WTC11 (cell line): ENCODE measurements at regions not wholly inside any gene's neighbourhood (a gene's known extent, or its start where the extent isn't known, plus 50 kb on each side); places are given as distances from the start of the nearest gene placed in this dataset.

Experiments used
- ATAC-seq: fragments of 200-7000 bp; cut with Tn5 transposase; 2 replicates; pipeline ENCODE4 v1.10.0; 2021; ENCODE audit warnings: mild to moderate bottlenecking, moderate library complexity
- CTCF ChIA-PET: fragments of 300-600 bp; sonication (Branson Sonifier 250); formaldehyde crosslinking; loops from one replicate; lab custom pipeline; 2021; ENCODE audit warnings: antibody characterized with exemption; lab: Charles Lee
- POLR2A ChIA-PET: fragments of 350-600 bp; sonication (Branson Sonifier 250); formaldehyde crosslinking; loops from one replicate; lab custom pipeline; 2021; ENCODE audit warnings: antibody characterized with exemption; lab: Charles Lee
- DNase-seq: peaks from one replicate; pipeline ENCODE4 v3.0.0; 2021; ENCODE audit warnings: low spot score
- H3K27ac Mint-ChIP-seq: 2 replicates; pipeline ENCODE4 v1.8.0; 2021; ENCODE audit warnings: mixed read lengths
- H3K27me3 Mint-ChIP-seq: 2 replicates; pipeline ENCODE4 v1.8.0; 2021; ENCODE audit warnings: low read depth, mild to moderate bottlenecking, moderate library complexity, mixed read lengths
- H3K36me3 Mint-ChIP-seq: 2 replicates; pipeline ENCODE4 v1.8.0; 2021; ENCODE audit warnings: mixed read lengths
- H3K4me1 Mint-ChIP-seq: 2 replicates; pipeline ENCODE4 v1.8.0; 2022; ENCODE audit warnings: mixed read lengths
- H3K4me3 Mint-ChIP-seq: 2 replicates; pipeline ENCODE4 v1.8.0; 2021; ENCODE audit warnings: mild to moderate bottlenecking, moderate library complexity, mixed read lengths
- H3K9me3 Mint-ChIP-seq: 2 replicates; pipeline ENCODE4 v1.8.0; 2021; ENCODE audit warnings: mixed read lengths
- ATF1 ChIP-seq: sonication (generic); formaldehyde crosslinking; IDR thresholded peaks from 2 replicates; pipeline ENCODE4 v1.8.1; 2023; ENCODE audit warnings: mild to moderate bottlenecking, moderate library complexity, missing genetic modification reagents
- ATF3 ChIP-seq: sonication (generic); formaldehyde crosslinking; conservative IDR thresholded peaks from 2 replicates; pipeline ENCODE4 v1.8.1; 2022; ENCODE audit warnings: mild to moderate bottlenecking, missing genetic modification reagents
- EMX1 ChIP-seq: fragments of 250-450 bp; sonication (Bioruptor Pico); IDR thresholded peaks from 2 replicates; pipeline ENCODE4 v1.8.0; 2021; ENCODE audit warnings: mild to moderate bottlenecking
- ESRRA ChIP-seq: sonication (generic); formaldehyde crosslinking; IDR thresholded peaks from 2 replicates; pipeline ENCODE4 v1.8.1; 2022; ENCODE audit warnings: mild to moderate bottlenecking, missing genetic modification reagents, borderline replicate concordance
- FOXP1 ChIP-seq: sonication (generic); formaldehyde crosslinking; IDR thresholded peaks from 2 replicates; pipeline ENCODE4 v1.8.0; 2022; ENCODE audit warnings: missing genetic modification reagents, mild to moderate bottlenecking, moderate library complexity, borderline replicate concordance
- GRHL2 ChIP-seq: fragments of 250-450 bp; sonication (Bioruptor Pico); IDR thresholded peaks from 2 replicates; pipeline ENCODE4 v1.8.0; 2022; ENCODE audit warnings: mild to moderate bottlenecking, moderate library complexity; ENCODE audit not compliant: insufficient replicate concordance, severe bottlenecking
- HMGA2 ChIP-seq: fragments of 250-450 bp; sonication (Bioruptor Pico); IDR thresholded peaks from 2 replicates; pipeline ENCODE4 v1.4.0; 2021; ENCODE audit warnings: mild to moderate bottlenecking, moderate library complexity
- HMGXB4 ChIP-seq: sonication (generic); formaldehyde crosslinking; IDR thresholded peaks from 2 replicates; pipeline ENCODE4 v1.8.1; 2023; ENCODE audit warnings: mild to moderate bottlenecking, moderate library complexity, missing genetic modification reagents
- MXD4 ChIP-seq: fragments of 250-450 bp; sonication (Bioruptor Pico); IDR thresholded peaks from 2 replicates; pipeline ENCODE4 v1.8.0; 2021; ENCODE audit warnings: mild to moderate bottlenecking, moderate library complexity, borderline replicate concordance
- NR2C2 ChIP-seq: sonication (generic); formaldehyde crosslinking; IDR thresholded peaks from 2 replicates; pipeline ENCODE4 v1.8.0; 2022; ENCODE audit warnings: mild to moderate bottlenecking, missing genetic modification reagents
- PREB ChIP-seq: sonication (generic); formaldehyde crosslinking; IDR thresholded peaks from 2 replicates; pipeline ENCODE4 v1.8.1; 2022; ENCODE audit warnings: mild to moderate bottlenecking, missing genetic modification reagents, moderate library complexity, borderline replicate concordance
- PRRX2 ChIP-seq: fragments of 250-450 bp; sonication (Bioruptor Pico); IDR thresholded peaks from 2 replicates; pipeline ENCODE4 v1.8.0; 2021; ENCODE audit warnings: mild to moderate bottlenecking
- RELA ChIP-seq: sonication (generic); formaldehyde crosslinking; IDR thresholded peaks from 2 replicates; pipeline ENCODE4 v1.8.1; 2022; ENCODE audit warnings: missing genetic modification reagents, mild to moderate bottlenecking, borderline replicate concordance
- SMAD3 ChIP-seq: sonication (generic); formaldehyde crosslinking; IDR thresholded peaks from 2 replicates; pipeline ENCODE4 v1.8.0; 2022; ENCODE audit warnings: missing genetic modification reagents, mild to moderate bottlenecking, borderline replicate concordance
- SOX15 ChIP-seq: fragments of 250-450 bp; sonication (Bioruptor Pico); IDR thresholded peaks from 2 replicates; pipeline ENCODE4 v1.9.0; 2021; ENCODE audit warnings: mild to moderate bottlenecking
- STAT6 ChIP-seq: sonication (generic); formaldehyde crosslinking; conservative IDR thresholded peaks from 2 replicates; pipeline ENCODE4 v1.8.1; 2023; ENCODE audit warnings: mild to moderate bottlenecking, low read depth, missing genetic modification reagents, moderate library complexity
- TEAD1 ChIP-seq: sonication (generic); formaldehyde crosslinking; IDR thresholded peaks from 2 replicates; pipeline ENCODE4 v1.8.0; 2022; ENCODE audit warnings: mild to moderate bottlenecking, missing genetic modification reagents
- ZBTB21 ChIP-seq: sonication (generic); formaldehyde crosslinking; IDR thresholded peaks from 2 replicates; pipeline ENCODE4 v1.8.1; 2023; ENCODE audit warnings: mild to moderate bottlenecking, missing genetic modification reagents, borderline replicate concordance
- ZNF138 ChIP-seq: sonication (generic); formaldehyde crosslinking; conservative IDR thresholded peaks from 2 replicates; pipeline ENCODE4 v1.8.1; 2022; ENCODE audit warnings: mild to moderate bottlenecking, moderate library complexity, missing genetic modification reagents
- ZNF232 ChIP-seq: sonication (generic); formaldehyde crosslinking; IDR thresholded peaks from 2 replicates; pipeline ENCODE4 v1.8.0; 2022; ENCODE audit warnings: mild to moderate bottlenecking, missing genetic modification reagents
- ZNF263 ChIP-seq: sonication (generic); formaldehyde crosslinking; IDR thresholded peaks from 2 replicates; pipeline ENCODE4 v1.8.1; 2022; ENCODE audit warnings: low read depth, mild to moderate bottlenecking, moderate library complexity, missing genetic modification reagents
- ZNF416 ChIP-seq: fragments of 250-450 bp; sonication (Bioruptor Pico); IDR thresholded peaks from 2 replicates; pipeline ENCODE4 v1.9.0; 2021; ENCODE audit warnings: mild to moderate bottlenecking, inconsistent platforms
- TF ChIP-seq, protein P1 (sequence below): sonication (generic); formaldehyde crosslinking; IDR thresholded peaks from 2 replicates; pipeline ENCODE4 v1.8.1; 2023; ENCODE audit warnings: mild to moderate bottlenecking, missing genetic modification reagents, moderate library complexity
- TF ChIP-seq, protein P2 (sequence below): sonication (generic); formaldehyde crosslinking; IDR thresholded peaks from 2 replicates; pipeline ENCODE4 v1.8.1; 2023; ENCODE audit warnings: mild to moderate bottlenecking, missing genetic modification reagents, moderate library complexity

DNA sequence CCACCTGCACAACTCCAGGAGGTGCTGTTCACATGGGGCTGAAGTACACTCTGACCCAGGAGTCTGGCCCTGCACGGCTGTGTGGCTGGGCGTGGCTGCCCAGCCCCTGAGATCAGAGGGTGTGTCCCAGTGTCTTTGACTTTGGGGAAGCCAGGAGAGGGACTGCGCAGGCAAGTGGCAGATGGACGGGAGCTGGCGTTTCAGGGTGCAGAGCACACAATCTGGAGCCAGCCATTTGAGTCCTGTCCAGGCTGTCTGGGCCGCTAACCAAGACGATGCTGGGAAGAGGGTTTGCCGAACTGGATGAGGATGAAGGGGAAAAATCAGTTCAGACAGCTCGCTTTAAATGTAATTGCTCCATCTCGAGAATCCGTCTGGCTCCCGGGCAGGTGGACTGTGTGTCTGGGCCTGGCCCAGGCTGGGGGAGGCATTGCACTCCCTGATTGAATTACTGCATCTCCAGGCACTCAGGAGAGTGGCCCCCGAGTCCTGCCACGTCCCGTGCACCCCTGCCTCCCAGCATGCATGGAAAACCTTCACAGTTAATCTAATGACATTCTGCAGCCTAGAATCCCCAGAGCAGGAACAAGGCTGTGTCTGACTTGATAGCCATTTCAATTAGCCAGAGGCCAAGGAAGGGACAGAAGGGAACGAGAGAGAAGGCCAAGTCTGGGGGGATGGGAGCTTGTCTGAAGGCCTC, 120.8 kb upstream of the NANOS1 start (continued):
- TF ChIP-seq GRHL2 (CRISPR knock-in tag) (no peak), SMAD3 (CRISPR knock-in tag) (no peak), ZNF263 (CRISPR knock-in tag) (no peak), NR2C2 (CRISPR knock-in tag) (no peak), ZNF138 (CRISPR knock-in tag) (no peak)
- TF ChIP-seq, protein P1, sequence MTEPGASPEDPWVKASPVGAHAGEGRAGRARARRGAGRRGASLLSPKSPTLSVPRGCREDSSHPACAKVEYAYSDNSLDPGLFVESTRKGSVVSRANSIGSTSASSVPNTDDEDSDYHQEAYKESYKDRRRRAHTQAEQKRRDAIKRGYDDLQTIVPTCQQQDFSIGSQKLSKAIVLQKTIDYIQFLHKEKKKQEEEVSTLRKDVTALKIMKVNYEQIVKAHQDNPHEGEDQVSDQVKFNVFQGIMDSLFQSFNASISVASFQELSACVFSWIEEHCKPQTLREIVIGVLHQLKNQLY (CRISPR knock-in tag) = no peak

DNA sequence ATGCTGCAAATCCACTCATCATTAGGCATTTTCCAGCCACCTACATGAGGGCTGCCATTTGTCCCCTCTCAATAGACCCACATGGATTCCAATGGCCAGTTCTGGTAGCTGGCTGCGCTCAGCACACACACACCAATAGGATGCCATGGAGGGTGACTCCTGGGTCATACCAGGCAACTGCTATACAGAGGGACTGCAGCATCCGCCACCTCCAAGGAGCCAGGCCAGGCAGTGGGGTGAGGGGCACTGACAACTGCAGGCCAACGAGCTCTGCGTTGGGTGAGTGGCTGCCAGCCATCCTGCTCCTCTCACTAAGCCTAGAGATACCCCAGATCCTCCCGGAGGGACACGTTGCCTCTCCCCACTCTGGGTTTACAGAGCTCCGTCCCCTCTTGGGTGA, 118.8 kb upstream of the NANOS1 start:
- Mint-ChIP-seq H3K36me3 (no peaks in the 10 kb centered on the region), H3K9me3 (peaks cover 3% of the 10 kb centered on the region; the same call in 1 of the 2 replicates), H3K27ac (no peak overlapping the region), H3K4me3 (no peak overlapping the region), H3K27me3 (no peaks in the 10 kb centered on the region), H3K4me1 (peaks cover 4% of the 10 kb centered on the region)
- ChIA-PET POLR2A (no interaction called here), CTCF (no interaction called here)
- DNase-seq = no peak
- ATAC-seq = no peak
- TF ChIP-seq EMX1 (CRISPR knock-in tag) (no peak), FOXP1 (CRISPR knock-in tag) (no peak), HMGA2 (no peak), ATF1 (CRISPR knock-in tag) (no peak), ZNF416 (CRISPR knock-in tag) (no peak), PRRX2 (CRISPR knock-in tag) (no peak)
- TF ChIP-seq, protein P2, sequence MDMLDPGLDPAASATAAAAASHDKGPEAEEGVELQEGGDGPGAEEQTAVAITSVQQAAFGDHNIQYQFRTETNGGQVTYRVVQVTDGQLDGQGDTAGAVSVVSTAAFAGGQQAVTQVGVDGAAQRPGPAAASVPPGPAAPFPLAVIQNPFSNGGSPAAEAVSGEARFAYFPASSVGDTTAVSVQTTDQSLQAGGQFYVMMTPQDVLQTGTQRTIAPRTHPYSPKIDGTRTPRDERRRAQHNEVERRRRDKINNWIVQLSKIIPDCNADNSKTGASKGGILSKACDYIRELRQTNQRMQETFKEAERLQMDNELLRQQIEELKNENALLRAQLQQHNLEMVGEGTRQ (CRISPR knock-in tag) = no peak

DNA sequence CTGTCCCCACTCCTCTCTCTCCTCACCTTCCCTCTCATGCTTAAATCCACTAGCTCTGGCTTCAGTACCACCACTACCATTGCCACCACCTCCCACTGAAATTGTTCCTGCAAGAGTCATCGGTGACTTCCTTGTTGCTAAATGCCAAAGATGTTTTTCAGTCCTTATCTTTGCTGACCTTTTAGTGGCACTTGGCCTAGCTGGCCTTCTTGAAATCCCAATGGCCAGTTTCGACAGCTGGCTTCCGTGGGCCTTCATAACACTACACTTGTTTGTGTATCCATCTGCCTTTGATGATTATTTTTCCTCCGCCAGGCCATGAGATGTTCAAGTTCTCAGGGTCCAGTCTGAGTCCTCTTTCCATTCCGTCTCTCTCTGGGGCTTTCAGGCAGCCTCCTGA, 118.2 kb upstream of the NANOS1 start:
- POLR2A ChIA-PET = no interaction called here
- CTCF ChIA-PET = no interaction called here
- Mint-ChIP-seq H3K27me3 (no peaks in the 10 kb centered on the region), H3K27ac (no peak overlapping the region), H3K4me3 (no peak overlapping the region), H3K9me3 (peaks cover under 1% of the 10 kb centered on the region; the same call in 1 of the 2 replicates), H3K36me3 (no peaks in the 10 kb centered on the region), H3K4me1 (peaks cover 4% of the 10 kb centered on the region)
- TF ChIP-seq ZNF263 (CRISPR knock-in tag) (no peak), ATF3 (CRISPR knock-in tag) (no peak), RELA (CRISPR knock-in tag) (no peak), SOX15 (CRISPR knock-in tag) (no peak), ZNF232 (no peak), MXD4 (CRISPR knock-in tag) (no peak), HMGXB4 (CRISPR knock-in tag) (no peak), ZBTB21 (no peak), GRHL2 (CRISPR knock-in tag) (no peak), STAT6 (CRISPR knock-in tag) (no peak), PREB (CRISPR knock-in tag) (no peak), ESRRA (no peak), TEAD1 (CRISPR knock-in tag) (no peak), PRRX2 (CRISPR knock-in tag) (no peak), ZNF416 (CRISPR knock-in tag) (no peak)
- DNase-seq (no peak), ATAC-seq (no peak)
